IPS DF 4.7 (cell line): ENCODE measurements at regions not wholly inside any gene's neighbourhood (a gene's known extent, or its start where the extent isn't known, plus 50 kb on each side); places are given as distances from the start of the nearest gene placed in this dataset.
"Not testable (repeated sequence)": the region's sequence is repeated elsewhere in the genome, so short reads cannot be mapped to it uniquely, and the experiment has no call there.

Experiments
- DNase-seq: peaks from one replicate; pipeline ENCODE4 v3.0.0-alpha.2; 2013; ENCODE audit warnings: low spot score; ENCODE audit errors: extremely low read depth

- DNase-seq, result no peak
These were observed 1257.9 kb downstream of the PCDH17 start for GRCh38 chr13:58889474-58889873.

GRCh38 chr13:58893396-58893795, 1261.9 kb downstream of the PCDH17 start:
- DNase-seq, result no peak

- no peak for DNase-seq
These were observed 1257.3 kb downstream of the DIAPH3 start for GRCh38 chr13:58906329-58907007.

GRCh38 chr13:58907347-58907746, 1256.4 kb downstream of the DIAPH3 start:
- DNase-seq, result no peak

GRCh38 chr13:58908019-58908679, 1255.6 kb downstream of the DIAPH3 start:
- no peak for DNase-seq

GRCh38 chr13:58919551-58919950, 1244.2 kb downstream of the DIAPH3 start:
- no peak for DNase-seq

- no peak for DNase-seq
These were observed 1242.6 kb downstream of the DIAPH3 start for GRCh38 chr13:58921129-58921528.

GRCh38 chr13:58926858-58927257, 1236.9 kb downstream of the DIAPH3 start:
- no peak for DNase-seq

GRCh38 chr13:58933475-58933874, 1230.3 kb downstream of the DIAPH3 start:
- DNase-seq, result no peak

- no peak for DNase-seq
These were observed 1228.0 kb downstream of the DIAPH3 start for GRCh38 chr13:58935689-58936088.

GRCh38 chr13:58946274-58946673, 1217.5 kb downstream of the DIAPH3 start:
- DNase-seq, result no peak

GRCh38 chr13:58949646-58950045, 1214.1 kb downstream of the DIAPH3 start:
- no peak for DNase-seq

- no peak for DNase-seq
These were observed 1212.8 kb downstream of the DIAPH3 start for GRCh38 chr13:58950911-58951310.

- no peak for DNase-seq
These were observed 1210.1 kb downstream of the DIAPH3 start for GRCh38 chr13:58953638-58954037.

GRCh38 chr13:58955546-58956385, 1208.0 kb downstream of the DIAPH3 start:
- DNase-seq, result no peak

- not testable (repeated sequence) for DNase-seq
These were observed 1205.6 kb downstream of the DIAPH3 start for GRCh38 chr13:58958097-58958496.

GRCh38 chr13:58960888-58961287, 1202.8 kb downstream of the DIAPH3 start:
- no peak for DNase-seq

GRCh38 chr13:58963321-58963720, 1200.4 kb downstream of the DIAPH3 start:
- DNase-seq, result no peak

GRCh38 chr13:58964048-58964447, 1199.7 kb downstream of the DIAPH3 start:
- DNase-seq, result no peak

- DNase-seq, result no peak
These were observed 1186.6 kb downstream of the DIAPH3 start for GRCh38 chr13:58977085-58977484.

- DNase-seq, result no peak
These were observed 1185.4 kb downstream of the DIAPH3 start for GRCh38 chr13:58978331-58978730.

- no peak for DNase-seq
These were observed 1183.9 kb downstream of the DIAPH3 start for GRCh38 chr13:58979851-58980250.
